ENCODE measurements at regions not wholly inside any gene's neighbourhood (a gene's known extent, or its start where the extent isn't known, plus 50 kb on each side); places are given as distances from the start of the nearest gene placed in this dataset.
"Not testable (repeated sequence)": the region's sequence is repeated elsewhere in the genome, so short reads cannot be mapped to it uniquely, and the experiment has no call there.

DNA sequence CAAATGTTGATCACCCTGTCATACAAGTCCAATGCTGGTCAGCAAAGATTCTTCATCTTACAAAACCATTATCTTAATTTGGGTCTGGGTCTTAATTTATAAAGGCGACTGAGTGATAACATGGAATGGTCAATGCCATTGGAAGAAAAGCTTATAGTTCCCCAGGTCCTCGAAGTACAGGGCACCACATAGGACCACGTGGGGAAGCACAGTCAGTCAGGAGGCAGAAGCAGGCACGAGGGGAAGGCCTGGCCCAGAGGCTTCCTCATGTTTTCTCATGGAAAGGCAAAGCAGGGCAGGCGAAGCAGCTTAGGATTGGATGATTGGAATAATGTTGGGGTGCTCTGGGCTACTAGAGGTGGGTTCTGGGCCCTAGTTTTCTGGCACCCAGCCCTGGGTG, 175.7 kb downstream of the FASLG start:
- WGBS (ENCODE audit: insufficient coverage, low lambda C conversion rate) = no CpG with 5 or more reads among the region's 5 CpGs
- no peaks in the 10 kb centered on the region for H3K4me1 ChIP-seq (ENCODE audit: control insufficient read depth, insufficient read depth, low read length)

DNA sequence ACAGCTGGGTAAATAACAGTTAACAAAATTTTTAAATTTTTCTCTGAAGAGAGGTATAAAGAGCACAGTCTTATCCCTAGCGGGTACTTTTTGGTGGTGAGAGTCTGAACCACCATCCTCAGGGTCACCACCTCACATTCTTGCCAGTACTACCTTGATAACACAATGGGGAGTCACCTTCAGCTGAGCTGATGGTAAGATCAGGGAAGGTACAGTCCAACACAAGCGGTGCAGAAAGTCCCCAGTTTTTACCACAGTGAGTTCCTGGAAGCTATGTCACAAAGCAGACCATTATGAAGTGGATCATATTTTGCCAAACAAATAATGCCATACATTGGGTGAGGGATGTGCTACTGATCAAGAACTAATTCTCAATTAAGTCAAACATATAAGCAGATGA, 176.9 kb downstream of the FASLG start:
- Histone ChIP-seq H3K36me3 (ENCODE audit: control insufficient read depth, insufficient read depth, low read length) (no peaks in the 10 kb centered on the region), H3K4me3 (ENCODE audit: low read length) (no peak overlapping the region), H3K27ac (ENCODE audit: low read length) (no peak overlapping the region), H3K4me1 (ENCODE audit: control insufficient read depth, insufficient read depth, low read length) (no peaks in the 10 kb centered on the region), H3K9me3 (ENCODE audit: control insufficient read depth, low read depth, low read length) (no peaks in the 10 kb centered on the region), H3K27me3 (ENCODE audit: control insufficient read depth, insufficient read depth, low read length) (no peaks in the 10 kb centered on the region)
- no CpG with 5 or more reads among the region's 2 CpGs for WGBS (ENCODE audit: insufficient coverage, low lambda C conversion rate)
- DNase-seq = no peak

More for the DNA sequence above, 175.7 kb downstream of the FASLG start:
- H3K9me3 ChIP-seq (ENCODE audit: control insufficient read depth, low read depth, low read length) = no peaks in the 10 kb centered on the region
- H3K27ac ChIP-seq (ENCODE audit: low read length) = no peak overlapping the region
- H3K36me3 ChIP-seq (ENCODE audit: control insufficient read depth, insufficient read depth, low read length) = no peaks in the 10 kb centered on the region
- no peak overlapping the region for H3K4me3 ChIP-seq (ENCODE audit: low read length)
- no peak for DNase-seq
- no peaks in the 10 kb centered on the region for H3K27me3 ChIP-seq (ENCODE audit: control insufficient read depth, insufficient read depth, low read length)

DNA sequence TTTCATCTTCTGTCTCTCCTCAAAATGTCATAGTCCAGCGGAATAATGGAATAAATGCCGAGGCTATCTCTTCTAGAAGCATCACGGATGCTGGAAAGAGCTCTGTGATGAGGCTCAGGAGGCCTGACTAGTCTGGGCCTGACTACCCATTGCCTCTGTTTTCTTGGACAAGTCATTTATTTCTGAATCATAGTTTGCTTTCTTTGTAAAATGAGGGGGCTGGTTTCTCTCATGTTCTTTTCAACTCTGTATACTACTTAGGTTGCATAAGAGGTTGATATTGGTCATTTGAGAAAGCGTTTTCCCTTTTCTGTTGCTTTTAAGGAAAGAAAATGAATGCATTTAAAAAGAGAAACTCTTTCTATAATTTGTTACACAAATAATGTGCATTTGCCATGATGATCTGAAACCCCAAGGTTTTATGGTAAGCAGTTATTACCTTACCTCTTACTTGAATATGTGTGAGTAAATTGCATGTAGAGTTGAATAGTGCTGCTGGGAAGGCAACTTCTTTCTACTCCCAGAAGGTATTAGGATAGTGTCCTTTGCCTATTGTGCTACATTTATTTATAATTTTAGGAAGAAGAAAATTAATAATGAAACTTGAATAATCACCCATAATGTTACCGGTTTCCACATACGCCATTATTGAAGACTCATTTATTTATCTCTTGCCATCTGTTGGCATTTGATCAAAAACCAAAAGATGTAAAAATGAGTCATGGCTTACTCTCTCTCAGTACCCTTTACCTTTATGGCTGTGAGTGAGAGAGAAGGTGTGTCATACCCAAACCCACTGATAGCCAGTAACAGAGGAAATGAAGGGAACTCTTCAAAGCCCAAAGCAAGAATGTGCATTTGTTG, 179.1 kb downstream of the FASLG start:
- H3K4me1 ChIP-seq (ENCODE audit: control insufficient read depth, insufficient read depth, low read length) = no peaks in the 10 kb centered on the region
- 96% methylated on average over 3 of the region's 6 CpGs for WGBS (ENCODE audit: insufficient coverage, low lambda C conversion rate)
- H3K27me3 ChIP-seq (ENCODE audit: control insufficient read depth, insufficient read depth, low read length) = no peaks in the 10 kb centered on the region
- H3K27ac ChIP-seq (ENCODE audit: low read length) = no peak overlapping the region
- H3K4me3 ChIP-seq (ENCODE audit: low read length) = no peak overlapping the region
- no peaks in the 10 kb centered on the region for H3K9me3 ChIP-seq (ENCODE audit: control insufficient read depth, low read depth, low read length)
- no peak for DNase-seq
- no peaks in the 10 kb centered on the region for H3K36me3 ChIP-seq (ENCODE audit: control insufficient read depth, insufficient read depth, low read length)

DNA sequence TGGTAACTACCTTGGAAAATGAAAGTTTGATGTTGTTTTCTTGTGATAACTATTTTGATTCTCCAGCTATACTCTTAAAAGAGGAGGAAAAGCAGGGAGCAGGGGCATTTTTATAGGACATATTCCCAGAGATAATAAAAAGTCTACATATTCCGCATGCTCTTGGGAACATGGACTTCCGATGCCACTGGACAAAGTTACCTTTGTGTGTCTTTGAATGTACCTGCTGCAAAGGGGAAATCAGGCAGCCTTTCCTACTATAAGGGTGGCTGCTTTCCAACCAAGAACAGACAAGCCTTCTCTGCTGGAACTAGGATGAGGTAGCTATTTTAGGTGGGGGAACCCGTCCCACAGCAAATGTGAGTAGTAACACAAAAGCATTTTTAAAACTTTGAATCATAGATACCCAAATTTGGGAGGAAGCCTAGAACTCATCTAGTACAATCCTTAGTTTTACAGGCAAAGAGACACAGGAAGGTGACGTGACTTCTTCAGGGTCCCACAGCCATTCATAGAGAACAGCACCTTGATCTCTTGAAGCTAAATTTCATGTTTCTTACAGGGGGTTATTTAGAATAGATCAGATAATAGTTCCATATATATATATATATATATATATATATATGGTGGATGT, 179.9 kb downstream of the FASLG start:
- H3K27ac ChIP-seq (ENCODE audit: low read length) = no peak overlapping the region
- no peaks in the 10 kb centered on the region for H3K27me3 ChIP-seq (ENCODE audit: control insufficient read depth, insufficient read depth, low read length)
- no CpG with 5 or more reads among the region's 4 CpGs for WGBS (ENCODE audit: insufficient coverage, low lambda C conversion rate)
- no peaks in the 10 kb centered on the region for H3K4me1 ChIP-seq (ENCODE audit: control insufficient read depth, insufficient read depth, low read length)
- H3K9me3 ChIP-seq (ENCODE audit: control insufficient read depth, low read depth, low read length) = no peaks in the 10 kb centered on the region
- DNase-seq = no peak
- no peaks in the 10 kb centered on the region for H3K36me3 ChIP-seq (ENCODE audit: control insufficient read depth, insufficient read depth, low read length)
- H3K4me3 ChIP-seq (ENCODE audit: low read length) = no peak overlapping the region

DNA sequence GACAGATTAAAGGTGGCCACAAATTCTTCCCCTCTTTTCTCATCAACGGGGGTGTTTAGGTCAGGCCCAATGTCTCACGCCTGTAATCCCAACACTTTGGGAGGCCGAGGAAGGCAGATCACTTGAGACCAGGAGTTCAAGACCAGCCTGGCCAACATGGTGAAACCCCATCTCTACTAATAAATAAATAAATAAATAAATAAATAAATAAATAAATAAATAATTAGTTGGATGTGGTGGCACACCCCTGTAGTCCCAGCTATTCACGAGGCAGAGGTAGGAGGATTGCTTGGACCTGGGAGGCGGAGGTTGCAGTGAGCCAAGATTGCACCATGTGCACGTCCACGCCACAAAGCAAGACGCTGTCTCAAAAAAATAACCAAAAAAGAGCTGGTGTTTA, 180.7 kb downstream of the FASLG start:
- H3K4me1 ChIP-seq (ENCODE audit: control insufficient read depth, insufficient read depth, low read length); H3K27ac ChIP-seq (ENCODE audit: low read length): not testable (repeated sequence)
- no CpG with 5 or more reads among the region's 8 CpGs for WGBS (ENCODE audit: insufficient coverage, low lambda C conversion rate)

DNA sequence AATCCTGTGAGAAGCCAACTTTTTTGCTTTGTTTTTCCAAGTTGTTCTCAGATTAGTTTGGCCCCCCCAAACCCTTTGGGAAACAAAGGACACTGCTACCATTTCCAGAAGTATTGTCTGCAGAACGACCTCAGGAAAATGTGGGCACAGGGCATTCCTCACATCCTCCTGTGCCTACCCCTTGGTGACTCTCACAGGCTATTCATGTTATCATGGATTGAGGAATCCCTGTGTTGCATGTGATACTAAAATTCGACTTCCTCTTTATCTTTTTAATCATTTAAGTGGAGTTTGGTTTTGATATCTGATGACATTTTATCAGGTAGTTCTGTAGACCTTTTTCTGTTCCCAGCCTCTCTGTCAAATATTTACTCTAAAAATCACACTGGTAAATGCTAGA, 184.5 kb downstream of the FASLG start:
- Histone ChIP-seq H3K4me1 (ENCODE audit: control insufficient read depth, insufficient read depth, low read length) (no peaks in the 10 kb centered on the region), H3K27ac (ENCODE audit: low read length) (no peak overlapping the region), H3K9me3 (ENCODE audit: control insufficient read depth, low read depth, low read length) (no peaks in the 10 kb centered on the region), H3K36me3 (ENCODE audit: control insufficient read depth, insufficient read depth, low read length) (no peaks in the 10 kb centered on the region), H3K27me3 (ENCODE audit: control insufficient read depth, insufficient read depth, low read length) (no peaks in the 10 kb centered on the region), H3K4me3 (ENCODE audit: low read length) (no peak overlapping the region)
- DNase-seq = no peak
- WGBS (ENCODE audit: insufficient coverage, low lambda C conversion rate) = 0% methylated on average over 1 of the region's 2 CpGs

More for the DNA sequence above, 180.7 kb downstream of the FASLG start:
- not testable (repeated sequence) for H3K27me3 ChIP-seq (ENCODE audit: control insufficient read depth, insufficient read depth, low read length); H3K36me3 ChIP-seq (ENCODE audit: control insufficient read depth, insufficient read depth, low read length); DNase-seq; H3K4me3 ChIP-seq (ENCODE audit: low read length); H3K9me3 ChIP-seq (ENCODE audit: control insufficient read depth, low read depth, low read length)

DNA sequence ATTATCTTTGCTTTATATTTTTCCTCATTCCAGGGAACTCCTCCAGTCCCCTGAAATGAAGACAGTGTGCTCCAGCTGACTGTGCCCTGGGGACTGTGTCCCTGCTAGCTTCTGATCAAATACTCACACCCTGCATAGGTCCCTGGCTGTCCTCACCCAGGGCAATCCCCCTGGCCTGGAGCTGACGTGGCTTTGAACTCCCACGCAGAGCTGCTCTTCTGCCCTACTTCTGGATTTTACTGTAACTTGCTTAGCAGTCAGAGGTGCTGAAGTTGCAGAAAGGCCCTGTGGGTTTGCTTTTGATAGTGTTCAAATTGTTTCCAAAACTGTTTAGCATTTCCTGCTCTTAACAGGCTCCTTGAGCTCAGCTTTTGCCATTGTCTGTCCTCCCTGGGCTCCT, 186.5 kb downstream of the FASLG start:
- H3K36me3 ChIP-seq (ENCODE audit: control insufficient read depth, insufficient read depth, low read length) = no peaks in the 10 kb centered on the region
- WGBS (ENCODE audit: insufficient coverage, low lambda C conversion rate) = 20% methylated on average over 1 of the region's 2 CpGs
- peak in 1 of 2 donors; percentile 24 for DNase-seq
- H3K27me3 ChIP-seq (ENCODE audit: control insufficient read depth, insufficient read depth, low read length) = no peaks in the 10 kb centered on the region
- H3K27ac ChIP-seq (ENCODE audit: low read length) = no peak overlapping the region
- H3K4me1 ChIP-seq (ENCODE audit: control insufficient read depth, insufficient read depth, low read length) = no peaks in the 10 kb centered on the region
- H3K9me3 ChIP-seq (ENCODE audit: control insufficient read depth, low read depth, low read length) = no peaks in the 10 kb centered on the region
- no peak overlapping the region for H3K4me3 ChIP-seq (ENCODE audit: low read length)

DNA sequence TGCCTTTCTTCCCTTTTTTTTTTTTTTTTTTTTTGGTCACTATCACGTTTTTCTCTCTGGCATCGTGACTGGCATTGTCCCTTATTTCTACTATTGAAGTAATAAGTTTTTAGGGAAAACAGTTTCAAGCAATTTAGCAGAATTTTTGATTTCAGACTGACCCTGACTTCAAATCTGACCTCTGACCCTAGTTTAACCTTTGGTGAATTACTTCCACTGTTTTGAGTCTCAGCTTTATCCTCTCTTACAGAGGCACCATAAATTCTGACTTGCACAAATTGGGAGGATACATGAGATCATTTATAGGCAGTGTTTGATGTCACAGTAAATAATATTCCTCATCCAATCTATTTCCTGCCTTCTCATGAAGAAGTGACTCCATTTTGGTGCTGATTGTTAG, 187.0 kb downstream of the FASLG start:
- no peaks in the 10 kb centered on the region for H3K4me1 ChIP-seq (ENCODE audit: control insufficient read depth, insufficient read depth, low read length)
- DNase-seq = no peak
- no CpG with 5 or more reads among the region's 2 CpGs for WGBS (ENCODE audit: insufficient coverage, low lambda C conversion rate)
- no peaks in the 10 kb centered on the region for H3K9me3 ChIP-seq (ENCODE audit: control insufficient read depth, low read depth, low read length)
- no peak overlapping the region for H3K27ac ChIP-seq (ENCODE audit: low read length)
- no peak overlapping the region for H3K4me3 ChIP-seq (ENCODE audit: low read length)
- H3K36me3 ChIP-seq (ENCODE audit: control insufficient read depth, insufficient read depth, low read length) = no peaks in the 10 kb centered on the region
- H3K27me3 ChIP-seq (ENCODE audit: control insufficient read depth, insufficient read depth, low read length) = no peaks in the 10 kb centered on the region

DNA sequence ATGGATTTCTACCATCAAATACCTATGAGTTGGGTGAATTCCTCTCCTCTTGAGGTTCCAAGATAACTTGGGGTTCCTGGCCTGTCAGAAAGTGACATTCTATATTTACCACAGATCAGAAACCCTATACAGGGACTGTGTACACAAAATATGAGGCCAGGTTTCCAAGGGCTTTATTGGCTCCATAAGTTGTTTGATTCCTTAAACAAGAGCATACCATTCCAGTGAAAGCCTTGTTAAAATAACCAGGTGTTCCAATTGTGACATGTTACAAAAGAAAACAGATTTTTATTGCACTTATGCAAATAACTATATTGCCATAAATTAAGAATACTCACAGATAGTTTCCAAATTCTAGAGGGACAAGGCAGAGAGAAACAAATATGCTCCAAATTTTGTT, 188.9 kb downstream of the FASLG start:
- not testable (repeated sequence) for H3K4me3 ChIP-seq (ENCODE audit: low read length); H3K9me3 ChIP-seq (ENCODE audit: control insufficient read depth, low read depth, low read length); H3K36me3 ChIP-seq (ENCODE audit: control insufficient read depth, insufficient read depth, low read length); H3K4me1 ChIP-seq (ENCODE audit: control insufficient read depth, insufficient read depth, low read length); H3K27me3 ChIP-seq (ENCODE audit: control insufficient read depth, insufficient read depth, low read length); DNase-seq; H3K27ac ChIP-seq (ENCODE audit: low read length)

DNA sequence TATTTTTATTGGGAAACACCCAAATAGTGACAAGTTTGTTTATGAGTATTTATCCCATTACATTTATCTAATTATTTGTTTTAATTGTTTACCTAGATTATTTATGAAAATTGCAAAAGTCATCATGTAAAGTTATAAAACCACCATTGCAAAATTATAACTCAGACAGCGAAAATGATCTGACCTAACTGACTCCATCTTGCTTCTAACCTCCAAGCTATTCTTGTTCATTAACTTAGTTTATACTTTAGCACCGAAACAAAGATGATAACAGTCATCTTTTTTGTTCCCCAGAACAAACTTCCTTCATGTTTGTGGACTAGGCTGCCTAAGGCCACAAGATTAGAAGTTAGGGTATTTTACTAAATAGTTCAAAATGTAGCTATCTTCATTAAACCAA, 190.8 kb downstream of the FASLG start:
- no peaks in the 10 kb centered on the region for H3K36me3 ChIP-seq (ENCODE audit: control insufficient read depth, insufficient read depth, low read length)
- DNase-seq = no peak
- no peak overlapping the region for H3K27ac ChIP-seq (ENCODE audit: low read length)
- no peaks in the 10 kb centered on the region for H3K9me3 ChIP-seq (ENCODE audit: control insufficient read depth, low read depth, low read length)
- H3K27me3 ChIP-seq (ENCODE audit: control insufficient read depth, insufficient read depth, low read length) = no peaks in the 10 kb centered on the region
- no CpG with 5 or more reads among the region's 2 CpGs for WGBS (ENCODE audit: insufficient coverage, low lambda C conversion rate)
- H3K4me1 ChIP-seq (ENCODE audit: control insufficient read depth, insufficient read depth, low read length) = no peaks in the 10 kb centered on the region
- no peak overlapping the region for H3K4me3 ChIP-seq (ENCODE audit: low read length)

DNA sequence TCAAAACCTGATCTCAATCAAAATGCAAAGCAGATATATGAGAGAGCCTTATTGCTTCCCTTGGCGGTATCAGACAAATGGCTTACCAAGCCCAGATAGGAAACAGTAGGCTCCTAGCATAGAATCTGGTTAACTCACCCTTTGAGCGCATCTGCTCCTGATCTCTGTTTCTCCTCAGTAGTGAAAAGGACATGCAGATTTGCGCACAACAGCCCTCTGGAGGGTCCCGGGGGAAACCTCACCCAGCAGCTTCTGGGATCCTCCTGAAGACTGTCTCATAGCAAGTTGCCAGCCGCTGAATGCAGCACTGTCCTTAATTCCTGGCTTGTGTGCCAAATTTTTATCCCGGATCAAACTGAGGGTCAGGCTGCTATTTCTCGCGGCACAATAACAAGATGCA, 192.2 kb downstream of the FASLG start:
- Histone ChIP-seq H3K27me3 (ENCODE audit: control insufficient read depth, insufficient read depth, low read length) (no peaks in the 10 kb centered on the region), H3K4me1 (ENCODE audit: control insufficient read depth, insufficient read depth, low read length) (no peaks in the 10 kb centered on the region), H3K4me3 (ENCODE audit: low read length) (no peak overlapping the region), H3K36me3 (ENCODE audit: control insufficient read depth, insufficient read depth, low read length) (no peaks in the 10 kb centered on the region), H3K9me3 (ENCODE audit: control insufficient read depth, low read depth, low read length) (no peaks in the 10 kb centered on the region), H3K27ac (ENCODE audit: low read length) (no peak overlapping the region)
- WGBS (ENCODE audit: insufficient coverage, low lambda C conversion rate) = no CpG with 5 or more reads among the region's 8 CpGs
- DNase-seq = no peak

Data from large intestine (tissue), 3 donors.